Iris pigment epithelial cell (primary cell): ENCODE measurements at regions not wholly inside any gene's neighbourhood (a gene's known extent, or its start where the extent isn't known, plus 50 kb on each side); places are given as distances from the start of the nearest gene placed in this dataset.
"Not testable (repeated sequence)": the region's sequence is repeated elsewhere in the genome, so short reads cannot be mapped to it uniquely, and the experiment has no call there.

ENCODE experiments used
- DNase-seq: peaks from one replicate; pipeline ENCODE4 v3.0.0-alpha.2; 2011; ENCODE audit warnings: low read depth

DNA sequence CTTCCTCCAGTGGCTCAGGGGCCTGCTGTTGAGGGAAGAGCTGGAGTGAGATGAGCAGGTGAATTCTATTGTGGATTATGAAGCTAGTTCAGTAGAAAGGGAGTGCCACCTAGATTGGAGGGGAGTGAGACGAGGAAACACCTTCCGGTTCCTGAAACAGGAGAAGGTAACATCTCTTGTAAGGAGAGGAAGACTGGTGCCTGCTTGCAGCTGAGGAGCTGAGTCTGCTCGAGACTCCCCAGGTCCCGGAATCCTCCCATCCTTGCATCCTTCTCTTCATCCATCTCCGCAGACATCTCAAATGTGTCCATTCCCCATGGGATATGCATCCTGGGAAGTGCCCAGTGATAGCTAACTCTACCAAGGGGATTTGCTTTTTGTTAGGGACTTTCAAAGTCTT lies 242.9 kb upstream of the ZFP64 start:
- DNase-seq, result no peak

GRCh38 chr20:52434041-52434425 lies 242.5 kb upstream of the ZFP64 start:
- peak; percentile 35 for DNase-seq

DNA sequence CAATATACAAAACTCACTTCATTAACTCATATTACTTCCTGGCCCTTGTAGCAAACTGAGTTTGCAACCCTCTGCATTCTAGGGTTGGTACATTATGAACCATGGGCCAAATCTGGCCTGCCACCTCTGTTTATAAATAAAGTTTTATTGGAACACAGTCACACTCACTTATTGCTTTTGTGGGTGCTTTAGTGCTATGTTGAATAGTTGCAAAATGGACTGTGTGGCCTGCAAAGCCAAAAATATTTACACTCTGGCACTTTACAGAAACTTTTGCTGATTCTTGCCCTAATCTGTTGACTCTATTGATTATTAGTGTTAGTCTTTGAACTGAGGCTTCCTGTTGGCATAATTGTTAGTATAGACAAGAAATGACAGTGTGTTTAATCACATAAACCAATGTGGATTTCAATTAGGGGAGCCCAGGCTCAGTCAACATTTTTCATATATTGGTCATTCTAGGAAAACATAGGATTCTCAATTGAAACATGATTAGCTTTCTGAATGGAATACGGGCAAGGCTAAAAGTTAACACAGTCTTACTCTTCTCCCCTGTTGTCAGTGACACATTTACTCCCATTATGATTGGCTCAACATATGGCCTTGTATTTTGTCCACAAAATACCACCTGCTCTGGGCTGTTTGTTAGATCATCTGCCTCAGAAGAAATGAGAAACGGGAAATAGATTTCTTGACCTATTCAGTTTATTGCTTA lies 241.9 kb upstream of the ZFP64 start:
- DNase-seq, result no peak

- DNase-seq, result peak; percentile 10
Measured at GRCh38 chr20:52432740-52433139, 241.2 kb upstream of the ZFP64 start.

DNA sequence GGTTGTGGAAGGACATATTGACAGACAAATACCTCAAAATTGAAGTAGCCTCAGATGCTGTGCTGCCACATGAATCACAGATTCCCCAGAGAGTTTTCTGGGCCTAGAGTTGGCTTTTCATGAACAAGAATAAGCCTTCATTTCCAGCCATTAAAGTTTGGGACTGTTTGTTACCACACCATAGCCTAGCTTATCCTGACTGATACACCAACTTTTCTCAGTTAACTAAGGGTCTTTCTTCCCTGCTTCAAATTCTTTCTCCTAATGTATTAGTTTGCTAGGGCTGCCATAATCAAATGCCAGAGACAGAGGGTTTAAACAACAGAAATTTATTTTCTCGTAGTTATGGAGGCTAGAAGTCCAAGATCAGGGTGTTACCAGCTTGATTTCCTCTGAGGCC lies 237.4 kb upstream of the ZFP64 start:
- DNase-seq, result no peak

- no peak for DNase-seq
Measured at GRCh38 chr20:52427960-52428359, 236.4 kb upstream of the ZFP64 start.

- DNase-seq, result no peak
Measured at GRCh38 chr20:52426856-52427255, 235.3 kb upstream of the ZFP64 start.

DNA sequence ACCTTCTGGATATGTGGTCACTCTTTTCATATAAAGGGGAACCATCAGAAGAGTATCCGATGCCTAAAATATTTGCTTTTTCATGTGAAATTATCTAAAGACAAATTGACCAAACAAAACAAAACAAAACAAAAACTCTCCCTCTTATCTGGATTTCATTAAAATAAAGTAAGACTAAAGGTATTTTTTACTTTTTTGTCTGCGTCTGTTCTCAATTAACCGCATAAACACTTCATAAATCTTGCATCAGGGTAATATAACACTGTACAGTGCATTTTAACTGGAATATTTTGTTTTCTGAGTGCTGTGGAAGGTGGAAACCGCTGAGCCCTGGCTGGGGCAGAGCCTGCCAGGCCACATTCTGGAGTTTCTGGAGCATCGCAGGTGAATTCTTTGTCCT lies 234.1 kb upstream of the ZFP64 start:
- DNase-seq, result no peak

DNA sequence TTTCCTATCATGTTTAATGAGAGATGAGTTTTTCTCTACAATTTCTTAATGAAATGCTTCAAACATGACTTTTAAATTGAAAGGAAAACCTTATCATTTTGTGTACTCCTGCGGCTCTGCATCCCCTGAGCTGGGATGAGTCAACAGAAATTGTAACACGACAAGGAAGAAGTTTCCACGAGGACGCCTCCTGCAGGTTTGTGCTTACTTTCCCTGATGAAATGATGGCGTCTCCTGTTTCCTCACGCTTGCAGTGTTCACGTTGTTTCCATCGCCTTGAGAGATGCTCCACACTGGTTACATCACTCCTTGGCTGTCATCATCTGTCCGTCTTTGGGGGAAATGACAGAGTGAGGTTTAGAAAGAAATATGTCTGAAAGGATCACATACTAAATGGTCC lies 233.7 kb upstream of the ZFP64 start:
- peak; percentile 31 for DNase-seq

DNA sequence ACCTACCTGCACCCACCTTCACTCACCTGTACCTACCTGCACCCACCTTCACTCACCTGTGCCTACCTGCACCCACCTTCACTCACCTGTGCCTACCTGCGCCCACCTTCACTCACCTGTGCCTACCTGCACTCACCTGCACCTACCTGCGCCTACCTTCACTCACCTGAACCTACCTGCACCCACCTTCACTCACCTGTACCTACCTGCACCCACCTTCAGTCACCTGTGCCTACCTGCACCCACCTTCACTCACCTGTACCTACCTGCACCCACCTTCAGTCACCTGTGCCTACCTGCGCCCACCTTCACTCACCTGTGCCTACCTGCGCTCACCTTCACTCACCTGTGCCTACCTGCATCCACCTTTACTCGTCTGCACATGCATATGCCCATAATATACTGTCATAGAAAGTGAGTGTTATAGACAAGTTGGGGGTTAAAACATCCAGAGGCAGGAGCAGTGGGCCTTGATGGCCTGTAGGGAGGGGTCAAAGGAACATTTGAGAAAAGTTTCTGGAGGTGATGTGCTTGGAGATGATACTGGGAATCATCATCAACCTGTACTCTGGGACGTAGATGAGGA lies 232.9 kb upstream of the ZFP64 start:
- DNase-seq, result not testable (repeated sequence)

DNA sequence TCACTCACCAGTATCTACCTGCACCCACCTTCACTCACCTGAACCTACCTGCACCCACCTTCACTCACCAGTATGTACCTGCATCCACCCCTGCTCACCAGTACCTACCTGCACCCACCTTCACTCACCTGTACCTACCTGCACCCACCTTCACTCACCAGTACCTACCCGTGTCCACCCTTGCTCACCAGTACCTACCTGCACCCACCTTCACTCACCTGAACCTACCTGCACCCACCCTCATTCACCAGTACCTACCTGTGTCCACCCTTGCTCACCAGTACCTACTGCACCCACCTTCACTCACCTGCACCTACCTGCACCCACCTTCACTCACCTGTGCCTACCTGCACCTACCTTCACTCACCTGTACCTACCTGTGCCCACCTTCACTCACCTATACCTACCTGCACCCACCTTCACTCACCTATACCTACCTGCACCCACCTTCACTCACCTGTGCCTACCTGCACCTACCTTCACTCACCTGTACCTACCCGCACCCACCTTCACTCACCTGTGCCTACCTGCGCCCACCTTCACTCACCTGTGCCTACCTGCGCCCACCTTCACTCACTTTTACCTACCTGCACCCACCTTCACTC lies 232.1 kb upstream of the ZFP64 start:
- not testable (repeated sequence) for DNase-seq

DNA sequence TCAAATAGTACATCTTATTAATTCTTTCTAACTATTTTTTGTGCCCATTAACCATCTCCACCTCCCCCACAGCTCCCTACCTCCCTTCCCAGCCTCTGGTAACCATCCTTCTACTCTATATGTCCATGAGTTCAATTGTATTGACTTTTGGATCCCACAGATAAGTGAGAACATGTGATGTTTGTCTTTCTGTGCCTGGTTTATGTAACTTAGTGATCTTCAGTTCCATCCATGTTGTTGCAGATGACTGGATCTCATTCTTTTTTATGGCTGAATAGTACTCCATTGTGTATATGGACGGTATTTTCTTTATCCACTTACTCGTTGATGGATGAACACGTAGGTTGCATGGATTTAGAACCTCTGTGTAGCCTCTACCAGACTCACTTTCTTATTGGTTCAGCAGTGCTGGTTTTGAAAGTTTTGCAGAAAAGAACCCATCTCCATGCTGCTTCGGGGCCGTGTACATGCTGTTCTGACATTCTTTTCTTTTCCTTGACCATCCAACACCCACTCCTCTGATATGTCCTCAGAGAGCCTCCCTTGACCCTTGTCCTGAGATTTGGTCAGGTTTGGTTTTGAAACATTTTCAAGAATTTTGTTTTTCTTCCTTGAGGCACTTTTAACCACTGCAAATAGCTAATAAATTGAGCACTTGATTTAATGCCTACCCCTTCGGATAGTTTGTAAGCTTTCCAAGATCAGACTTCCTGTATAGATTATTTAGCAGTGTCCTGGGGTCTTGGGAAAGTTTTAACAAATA lies 231.2 kb upstream of the ZFP64 start:
- no peak for DNase-seq

GRCh38 chr20:52420805-52421204 lies 229.2 kb upstream of the ZFP64 start:
- DNase-seq, result peak; percentile 6

- DNase-seq, result no peak
Measured at GRCh38 chr20:52419205-52419604, 227.6 kb upstream of the ZFP64 start.

DNA sequence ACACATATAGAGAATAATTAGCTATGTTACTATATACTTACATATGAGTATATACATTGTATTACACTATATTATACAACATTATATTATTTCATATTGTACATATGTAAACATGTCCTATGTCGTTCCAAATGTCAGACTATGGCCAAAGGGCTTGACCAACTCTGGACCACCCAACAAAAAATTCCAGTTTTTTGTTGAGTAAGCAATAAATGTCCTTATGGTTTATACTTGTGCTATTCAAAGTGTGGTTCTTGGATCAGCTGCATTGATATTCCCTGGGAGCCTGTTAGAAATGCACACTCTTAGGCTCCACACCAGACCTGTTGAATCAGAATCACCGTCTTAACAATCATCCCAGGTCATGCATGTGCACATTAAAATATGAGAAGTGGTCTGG lies 225.4 kb upstream of the ZFP64 start:
- DNase-seq, result no peak

- no peak for DNase-seq
Measured at GRCh38 chr20:52411611-52412010, 220.0 kb upstream of the ZFP64 start.

GRCh38 chr20:52410731-52411234 lies 219.2 kb upstream of the ZFP64 start:
- DNase-seq, result peak; percentile 19

GRCh38 chr20:52410182-52410647 lies 218.6 kb upstream of the ZFP64 start:
- peak; percentile 90 for DNase-seq

DNA sequence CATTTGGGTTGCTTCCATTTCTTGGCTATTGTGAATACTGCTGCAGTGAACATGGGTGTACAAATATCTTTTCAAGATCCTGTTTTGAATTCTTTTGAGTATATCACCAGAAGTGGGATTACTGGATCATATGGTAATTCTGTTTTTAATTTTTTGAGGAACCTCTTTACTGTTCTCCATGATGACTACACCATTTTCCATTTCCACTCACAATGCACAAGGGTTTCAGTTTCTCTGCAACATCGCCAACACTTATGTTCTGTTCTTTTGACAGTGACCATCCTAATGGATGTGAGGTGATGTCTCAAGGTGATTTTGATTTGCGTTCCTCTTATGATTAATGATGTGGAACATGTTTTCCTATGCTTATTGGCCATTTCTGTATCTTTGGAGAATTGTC lies 214.4 kb upstream of the ZFP64 start:
- no peak for DNase-seq

DNA sequence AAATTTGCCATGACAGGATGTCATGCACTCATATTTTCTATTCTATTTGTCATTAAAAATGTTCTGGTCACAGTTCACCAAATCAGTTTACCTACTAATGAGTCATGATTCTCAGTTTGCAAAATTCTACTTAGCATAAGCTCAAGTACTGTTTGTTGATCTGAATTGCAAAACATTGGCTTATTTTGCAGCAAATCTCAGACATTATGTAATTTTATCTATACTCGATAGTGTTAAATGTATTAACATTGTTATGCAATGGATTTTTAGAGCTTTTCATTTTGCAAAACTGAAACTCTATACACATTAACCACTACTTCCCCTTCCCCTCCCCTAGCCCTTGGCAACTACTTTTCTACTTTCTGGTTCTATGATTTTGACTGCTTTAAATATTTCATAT lies 213.8 kb upstream of the ZFP64 start:
- DNase-seq, result peak; percentile 26

- DNase-seq, result no peak
Measured at GRCh38 chr20:52404671-52405070, 213.1 kb upstream of the ZFP64 start.

DNA sequence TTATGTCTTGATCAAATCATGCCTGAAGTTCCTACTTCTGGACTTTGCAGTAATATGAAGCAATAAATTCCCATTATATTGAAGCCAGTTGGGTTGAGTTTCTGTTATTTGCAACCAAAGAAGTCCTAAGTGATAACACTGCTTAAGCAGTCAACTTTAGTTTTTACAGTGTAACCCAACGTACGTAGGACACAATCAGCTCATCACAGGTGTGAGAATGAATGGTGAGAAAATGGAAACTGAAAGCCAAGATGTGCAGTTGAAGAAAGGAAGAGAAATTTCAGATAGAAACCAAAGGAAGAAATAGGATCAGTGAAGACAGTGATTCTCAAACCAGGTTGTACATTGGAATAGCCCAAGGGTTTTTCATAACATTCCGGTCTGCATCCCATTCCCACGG lies 211.4 kb upstream of the ZFP64 start:
- DNase-seq, result no peak

DNA sequence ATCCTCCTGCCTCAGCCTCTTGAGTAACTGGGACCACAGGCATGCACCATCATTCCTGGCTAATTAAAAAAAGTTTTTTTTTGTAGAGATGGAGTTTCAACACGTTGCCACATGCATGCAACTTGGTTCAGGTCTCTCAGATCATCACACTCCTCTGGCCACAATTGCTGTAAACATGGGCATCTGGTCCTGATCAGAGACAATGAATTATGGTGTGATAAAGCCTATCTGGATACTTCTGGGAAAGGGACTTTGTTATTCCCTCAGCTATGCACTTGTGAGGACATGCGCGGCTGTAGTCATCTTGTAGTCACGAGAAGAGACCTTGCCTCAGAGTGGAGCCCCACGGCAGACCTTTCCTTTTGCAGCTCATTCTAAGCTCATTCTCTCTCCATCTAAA lies 210.9 kb upstream of the ZFP64 start:
- no peak for DNase-seq
